ENCODE measurements at regions not wholly inside any gene's neighbourhood (a gene's known extent, or its start where the extent isn't known, plus 50 kb on each side); places are given as distances from the start of the nearest gene placed in this dataset.

GRCh38 chr4:54513741-54514140, 144.0 kb upstream of the KIT start:
- TF ChIP-seq POLR2A (IDR thresholded peaks at IDR 0.05; ENCODE audit: low read length): no peak
- no peak for TF ChIP-seq GATA1 (IDR thresholded peaks at IDR 0.05; ENCODE audit: low read depth, low read length)
